GM19035 (cell line): ENCODE measurements at regions not wholly inside any gene's neighbourhood (a gene's known extent, or its start where the extent isn't known, plus 50 kb on each side); places are given as distances from the start of the nearest gene placed in this dataset.
"Not testable (repeated sequence)": the region's sequence is repeated elsewhere in the genome, so short reads cannot be mapped to it uniquely, and the experiment has no call there.

ENCODE experiments used
- ATAC-seq: cut with Tn5 transposase; IDR thresholded peaks from one replicate; pipeline ENCODE4 v1.9.1; 2021; ENCODE audit not compliant: unreplicated experiment

- not testable (repeated sequence) for ATAC-seq
Measured at GRCh38 chr3:168660879-168661657, 565.3 kb upstream of the GOLIM4 start.

- no peak for ATAC-seq
Measured at GRCh38 chr3:168659015-168659414, 563.3 kb upstream of the GOLIM4 start.

GRCh38 chr3:168655611-168656010 is 559.9 kb upstream of the GOLIM4 start:
- no peak for ATAC-seq

- no peak for ATAC-seq
Measured at GRCh38 chr3:168654700-168655099, 559.0 kb upstream of the GOLIM4 start.

GRCh38 chr3:168653255-168653654 is 557.5 kb upstream of the GOLIM4 start:
- no peak for ATAC-seq

GRCh38 chr3:168648321-168648720 is 552.6 kb upstream of the GOLIM4 start:
- no peak for ATAC-seq

- no peak for ATAC-seq
Measured at GRCh38 chr3:168647582-168647981, 551.9 kb upstream of the GOLIM4 start.

GRCh38 chr3:168645180-168645579 is 549.5 kb upstream of the GOLIM4 start:
- no peak for ATAC-seq

- no peak for ATAC-seq
Measured at GRCh38 chr3:168628549-168628948, 532.8 kb upstream of the GOLIM4 start.

- ATAC-seq = no peak
Measured at GRCh38 chr3:168625477-168625876, 529.8 kb upstream of the GOLIM4 start.

GRCh38 chr3:168624892-168625448 is 529.2 kb upstream of the GOLIM4 start:
- no peak for ATAC-seq

GRCh38 chr3:168624195-168624594 is 528.5 kb upstream of the GOLIM4 start:
- ATAC-seq = no peak

GRCh38 chr3:168622795-168623194 is 527.1 kb upstream of the GOLIM4 start:
- no peak for ATAC-seq

- ATAC-seq = peak; percentile 71
Measured at GRCh38 chr3:168620854-168621253, 525.1 kb upstream of the GOLIM4 start.

- ATAC-seq = no peak
Measured at GRCh38 chr3:168618827-168619470, 523.2 kb upstream of the GOLIM4 start.

GRCh38 chr3:168617658-168618057 is 521.9 kb upstream of the GOLIM4 start:
- ATAC-seq = no peak

- ATAC-seq = no peak
Measured at GRCh38 chr3:168616915-168617314, 521.2 kb upstream of the GOLIM4 start.

- ATAC-seq = no peak
Measured at GRCh38 chr3:168615493-168616020, 519.8 kb upstream of the GOLIM4 start.

GRCh38 chr3:168613151-168613550 is 517.4 kb upstream of the GOLIM4 start:
- no peak for ATAC-seq

- no peak for ATAC-seq
Measured at GRCh38 chr3:168612671-168613070, 516.9 kb upstream of the GOLIM4 start.

GRCh38 chr3:168611826-168612225 is 516.1 kb upstream of the GOLIM4 start:
- no peak for ATAC-seq

GRCh38 chr3:168608926-168609325 is 513.2 kb upstream of the GOLIM4 start:
- no peak for ATAC-seq
